NCI-H146 treated with DMSO at 0.1 percent for 48 hours (cell line): ENCODE measurements at regions not wholly inside any gene's neighbourhood (a gene's known extent, or its start where the extent isn't known, plus 50 kb on each side); places are given as distances from the start of the nearest gene placed in this dataset.

Experiments
- DNase-seq: peaks from one replicate; lab custom pipeline; 2025; ENCODE audit not compliant: unreplicated experiment; lab: John Stamatoyannopoulos, UW

GRCh38 chr2:173854840-173855239, 110.3 kb downstream of the SP3 start:
- no peak for DNase-seq

DNA sequence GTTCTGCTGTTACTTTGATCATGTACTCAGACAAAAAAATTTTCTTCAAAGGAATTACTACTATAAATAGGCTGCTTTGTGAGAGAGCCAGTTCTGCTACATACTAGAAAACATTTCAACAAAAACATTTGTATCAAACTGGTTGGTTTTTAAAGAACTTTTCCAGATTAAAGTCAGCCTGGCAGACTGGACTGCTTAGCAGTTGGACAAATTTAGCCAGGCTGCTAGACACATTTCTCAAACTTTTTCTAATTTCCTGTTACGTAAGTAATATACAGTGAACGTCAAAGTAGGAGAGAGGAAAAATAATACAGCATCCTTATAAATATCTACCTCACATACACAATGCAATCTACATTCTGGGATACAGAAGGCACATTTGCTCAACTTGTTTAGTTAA, 109.5 kb downstream of the SP3 start:
- no peak for DNase-seq
